ENCODE measurements at regions not wholly inside any gene's neighbourhood (a gene's known extent, or its start where the extent isn't known, plus 50 kb on each side); places are given as distances from the start of the nearest gene placed in this dataset.

GRCh38 chr13:33743438-33744368, 74.2 kb upstream of the RFC3 start:
- Mint-ChIP-seq H3K36me3 (ENCODE audit: low read depth) (no peaks in the 10 kb centered on the region), H3K27me3 (ENCODE audit: insufficient read depth) (peaks cover 8% of the 10 kb centered on the region), H3K27ac (no peak overlapping the region), H3K9me3 (no peaks in the 10 kb centered on the region), H3K4me1 (ENCODE audit: low read depth) (peaks cover 18% of the 10 kb centered on the region), H3K4me3 (no peak overlapping the region)
- no peak for DNase-seq
- no peak for TF ChIP-seq CTCF (IDR thresholded peaks at IDR 0.05)

DNA sequence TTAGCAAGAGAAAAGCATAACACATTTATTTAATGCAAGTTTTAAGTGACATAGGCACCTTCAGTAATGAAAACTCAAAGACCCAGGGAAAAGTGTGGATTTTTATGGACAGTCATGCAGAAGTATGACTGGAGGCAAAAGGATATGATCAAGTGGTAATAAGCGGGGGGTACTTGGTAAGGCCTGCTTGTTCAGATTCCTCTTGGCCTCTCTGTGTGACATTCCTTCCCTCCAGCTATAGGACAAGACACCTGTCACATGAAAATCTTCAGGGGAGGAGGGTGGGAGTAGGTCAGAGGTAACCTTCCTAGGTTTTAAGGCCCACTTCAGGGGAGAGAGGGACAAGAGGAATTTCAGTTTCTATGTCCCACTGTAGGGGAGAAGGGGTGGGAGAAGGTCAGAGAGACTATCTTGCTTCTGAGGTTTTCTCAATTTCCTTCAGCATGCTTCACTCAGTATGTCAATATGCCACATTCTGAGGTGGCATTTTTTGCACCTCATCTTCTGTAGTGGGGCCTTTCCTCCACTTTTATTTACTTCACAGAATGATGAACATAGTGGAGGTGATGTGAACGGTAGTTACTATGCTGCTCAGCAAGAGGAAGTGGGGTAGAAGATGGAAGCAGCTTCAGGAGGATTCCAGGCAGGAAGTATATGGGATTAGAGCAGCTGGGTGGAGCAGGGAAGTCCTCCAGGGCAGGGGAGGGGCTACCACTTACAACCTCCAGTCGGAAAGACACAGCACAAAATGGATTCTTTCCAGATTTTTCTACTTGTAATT, 73.2 kb upstream of the RFC3 start:
- DNase-seq: peak; percentile 28
- Mint-ChIP-seq H3K4me3 (no peak overlapping the region), H3K27me3 (ENCODE audit: insufficient read depth) (peaks cover 6% of the 10 kb centered on the region; the same call in 1 of the 2 replicates), H3K36me3 (ENCODE audit: low read depth) (no peaks in the 10 kb centered on the region), H3K27ac (no peak overlapping the region; the same call in 1 of the 2 replicates), H3K4me1 (ENCODE audit: low read depth) (peaks cover 16% of the 10 kb centered on the region), H3K9me3 (no peaks in the 10 kb centered on the region)
- no peak for TF ChIP-seq CTCF (IDR thresholded peaks at IDR 0.05)

GRCh38 chr13:33745370-33746324, 72.3 kb upstream of the RFC3 start:
- Mint-ChIP-seq H3K9me3 (no peaks in the 10 kb centered on the region), H3K36me3 (ENCODE audit: low read depth) (no peaks in the 10 kb centered on the region), H3K4me1 (ENCODE audit: low read depth) (peaks cover 10% of the 10 kb centered on the region), H3K27me3 (ENCODE audit: insufficient read depth) (peaks cover 6% of the 10 kb centered on the region; the same call in 1 of the 2 replicates), H3K27ac (no peak overlapping the region), H3K4me3 (no peak overlapping the region)
- no peak for DNase-seq
- TF ChIP-seq CTCF (IDR thresholded peaks at IDR 0.05): no peak

GRCh38 chr13:33746867-33747266, 71.1 kb upstream of the RFC3 start:
- H3K4me3 Mint-ChIP-seq: no peak overlapping the region
- peaks cover 5% of the 10 kb centered on the region for H3K27me3 Mint-ChIP-seq (ENCODE audit: insufficient read depth)
- no peak for DNase-seq
- H3K36me3 Mint-ChIP-seq (ENCODE audit: low read depth): no peaks in the 10 kb centered on the region
- no peaks in the 10 kb centered on the region for H3K9me3 Mint-ChIP-seq
- no peak for TF ChIP-seq CTCF (IDR thresholded peaks at IDR 0.05)
- H3K4me1 Mint-ChIP-seq (ENCODE audit: low read depth): peaks cover 16% of the 10 kb centered on the region
- no peak overlapping the region for H3K27ac Mint-ChIP-seq

DNA sequence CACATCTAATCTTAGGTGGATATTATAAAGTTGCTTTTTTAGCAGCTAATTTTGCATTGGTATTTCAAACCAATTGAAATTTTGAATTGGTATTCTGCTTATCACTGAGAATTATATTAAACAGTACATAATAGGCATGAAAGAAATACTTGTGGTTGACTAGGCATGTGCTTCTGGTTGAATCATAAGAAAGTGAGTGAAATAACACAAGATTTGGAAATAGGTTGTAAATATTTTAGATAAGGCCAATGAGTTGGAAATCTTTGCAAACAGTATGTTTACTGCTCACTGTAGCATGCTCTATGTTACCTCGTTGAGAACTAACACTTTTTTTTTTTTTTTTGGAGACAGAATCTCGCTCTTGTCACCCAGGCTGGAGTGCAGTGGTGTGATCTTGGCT, 66.8 kb upstream of the RFC3 start:
- TF ChIP-seq CTCF (IDR thresholded peaks at IDR 0.05): no peak

More for the DNA sequence above, 66.8 kb upstream of the RFC3 start:
- peak; percentile 55 for DNase-seq
- Mint-ChIP-seq H3K9me3 (no peaks in the 10 kb centered on the region), H3K4me3 (no peak overlapping the region), H3K4me1 (ENCODE audit: low read depth) (peaks cover 6% of the 10 kb centered on the region; the same call in 1 of the 2 replicates), H3K27me3 (ENCODE audit: insufficient read depth) (peaks cover 14% of the 10 kb centered on the region), H3K36me3 (ENCODE audit: low read depth) (no peaks in the 10 kb centered on the region), H3K27ac (no peak overlapping the region)
